Body of pancreas (tissue), 4 donors: ENCODE measurements at regions not wholly inside any gene's neighbourhood (a gene's known extent, or its start where the extent isn't known, plus 50 kb on each side); places are given as distances from the start of the nearest gene placed in this dataset.

ENCODE experiments used
- ATAC-seq: fragments of 150-250 bp; one replicate; pipeline ENCODE4 v1.9.1; 2016
- DNase-seq, 4 donors: peaks; one replicate each; pipeline ENCODE4 v3.0.0-alpha.2; 2019
- H3K27ac ChIP-seq, 4 donors: fragments of 200-600 bp; sonication (generic); 1 replicate in 3 of 4; 2 replicates in 1 of 4; pipeline versions ENCODE4 v1.5.1 to v1.6.1; 2016 to 2019; ENCODE audit warnings: mild to moderate bottlenecking in 1 of 4, mixed read lengths in 1 of 4, moderate library complexity in 1 of 4
- H3K27me3 ChIP-seq, 2 donors: fragments of 200-600 bp; sonication (generic); one replicate each; pipeline ENCODE4 v1.6.0; 2016; ENCODE audit warnings: mild to moderate bottlenecking in 1 of 2
- H3K36me3 ChIP-seq, 2 donors: fragments of 200-600 bp; sonication (generic); replicated peaks in 1 of 2; 2 replicates each; pipeline ENCODE4 v1.5.1; 2016; ENCODE audit warnings: low read depth in 2 of 2; ENCODE audit not compliant: insufficient read depth in 1 of 2
- H3K4me1 ChIP-seq: fragments of 200-600 bp; sonication (generic); one replicate; pipeline ENCODE4 v1.6.0; 2016
- H3K4me3 ChIP-seq, 2 donors: fragments of 200-600 bp; sonication (generic); 1 replicate in 1 of 2; 2 replicates in 1 of 2; pipeline ENCODE4 v1.5.1; 2016 to 2019
- H3K9me3 ChIP-seq, 3 donors: fragments of 200-600 bp; sonication (generic); 1 replicate in 2 of 3; 2 replicates in 1 of 3; pipeline ENCODE4 v1.5.1; 2016
- CTCF ChIP-seq, 7 experiments: fragments of 450-650 bp in 4 of 7; fragments of 200-600 bp in 3 of 7; sonication (generic) in 3 of 7; IDR thresholded peaks; one replicate each; pipeline ENCODE4 v1.5.1; 2016 to 2019; ENCODE audit warnings: antibody characterized with exemption in 7 of 7
- POLR2A ChIP-seq, 3 donors: fragments of 450-650 bp; IDR thresholded peaks; one replicate each; pipeline ENCODE4 v1.6.1; 2016; ENCODE audit warnings: antibody characterized with exemption in 3 of 3, mild to moderate bottlenecking in 2 of 3
- WGBS, 2 donors: methylation state at CpG; one replicate each; pipeline ENCODE4 v1.1.5; 2017; 5-methylcytosine and 5-hydroxymethylcytosine counted together
- intact Hi-C: fragments of 100-400 bp; cut with DNase I; formaldehyde crosslinking; loops from one replicate; pipeline ENCODE4 v1.15.1; 2023

GRCh38 chr3:148106062-148106461 lies 591.6 kb upstream of the AGTR1 start:
- Histone ChIP-seq H3K27me3 (no peaks in the 10 kb centered on the region), H3K27ac (no peak overlapping the region), H3K36me3 (no peaks in the 10 kb centered on the region), H3K4me1 (no peaks in the 10 kb centered on the region), H3K4me3 (no peak overlapping the region), H3K9me3 (no peaks in the 10 kb centered on the region)
- WGBS, 2 donors: 43 to 61% methylated on average over 2 of the region's 2 CpGs
- DNase-seq: no peak
- intact Hi-C loops: no loop called here
- TF ChIP-seq POLR2A (IDR thresholded peaks at IDR 0.05) (no peak), CTCF (IDR thresholded peaks at IDR 0.05) (no peak)
- no peak for ATAC-seq

GRCh38 chr3:148126956-148127355 lies 570.7 kb upstream of the AGTR1 start:
- 49 to 57% methylated on average over 2 of the region's 2 CpGs for WGBS, 2 donors
- Histone ChIP-seq H3K27me3 (no peaks in the 10 kb centered on the region), H3K9me3 (no peaks in the 10 kb centered on the region), H3K4me1 (no peaks in the 10 kb centered on the region), H3K36me3 (no peaks in the 10 kb centered on the region), H3K4me3 (no peak overlapping the region), H3K27ac (no peak overlapping the region)
- DNase-seq (no peak), ATAC-seq (no peak)
- intact Hi-C loops: no loop called here
- TF ChIP-seq POLR2A (IDR thresholded peaks at IDR 0.05) (no peak), CTCF (IDR thresholded peaks at IDR 0.05) (no peak)

GRCh38 chr3:148128136-148128535 lies 569.6 kb upstream of the AGTR1 start:
- Histone ChIP-seq H3K36me3 (no peaks in the 10 kb centered on the region), H3K27ac (no peak overlapping the region), H3K4me3 (no peak overlapping the region), H3K27me3 (no peaks in the 10 kb centered on the region), H3K9me3 (no peaks in the 10 kb centered on the region), H3K4me1 (no peaks in the 10 kb centered on the region)
- DNase-seq (no peak), ATAC-seq (no peak)
- intact Hi-C loops: no loop called here
- TF ChIP-seq CTCF (IDR thresholded peaks at IDR 0.05): no peak
- TF ChIP-seq POLR2A (IDR thresholded peaks at IDR 0.05): no peak
- 33 to 61% methylated on average over 3 of the region's 3 CpGs for WGBS, 2 donors

- no peak for DNase-seq
- Histone ChIP-seq H3K4me1 (no peaks in the 10 kb centered on the region), H3K36me3 (no peaks in the 10 kb centered on the region), H3K27me3 (no peaks in the 10 kb centered on the region), H3K9me3 (no peaks in the 10 kb centered on the region), H3K4me3 (no peak overlapping the region), H3K27ac (no peak overlapping the region)
- 79 to 89% methylated on average over 3 of the region's 3 CpGs for WGBS, 2 donors
- ATAC-seq: no peak
- TF ChIP-seq POLR2A (IDR thresholded peaks at IDR 0.05): no peak
- intact Hi-C loops: no loop called here
Observed at GRCh38 chr3:148131990-148132638, 565.6 kb upstream of the AGTR1 start.

GRCh38 chr3:148136816-148137215 lies 560.9 kb upstream of the AGTR1 start:
- H3K9me3 ChIP-seq: no peaks in the 10 kb centered on the region
- no peaks in the 10 kb centered on the region for H3K4me1 ChIP-seq
- no peaks in the 10 kb centered on the region for H3K36me3 ChIP-seq
- H3K27me3 ChIP-seq: no peaks in the 10 kb centered on the region
- no peak overlapping the region for H3K4me3 ChIP-seq
- H3K27ac ChIP-seq: no peak overlapping the region
- DNase-seq (no peak), ATAC-seq (no peak)
- intact Hi-C loops: no loop called here
- TF ChIP-seq POLR2A (IDR thresholded peaks at IDR 0.05) (no peak), CTCF (IDR thresholded peaks at IDR 0.05) (no peak)
